Epithelial cell of esophagus (primary cell): ENCODE measurements at regions not wholly inside any gene's neighbourhood (a gene's known extent, or its start where the extent isn't known, plus 50 kb on each side); places are given as distances from the start of the nearest gene placed in this dataset.

Source experiments
- DNase-seq: peaks from one replicate; pipeline ENCODE4 v3.0.0; 2010; ENCODE audit warnings: low read depth
- H3K4me3 ChIP-seq: 2 replicates; pipeline ENCODE4 v1.5.1; 2011; ENCODE audit warnings: mild to moderate bottlenecking, low read length, control low read depth
- TF ChIP-seq, protein P1 (sequence below): IDR thresholded peaks from 2 replicates; pipeline ENCODE4 v1.5.1; 2011; ENCODE audit warnings: low read depth, mild to moderate bottlenecking, low read length, control low read depth, inconsistent platforms; ENCODE audit not compliant: insufficient read depth; ENCODE audit errors: missing control alignments

DNA sequence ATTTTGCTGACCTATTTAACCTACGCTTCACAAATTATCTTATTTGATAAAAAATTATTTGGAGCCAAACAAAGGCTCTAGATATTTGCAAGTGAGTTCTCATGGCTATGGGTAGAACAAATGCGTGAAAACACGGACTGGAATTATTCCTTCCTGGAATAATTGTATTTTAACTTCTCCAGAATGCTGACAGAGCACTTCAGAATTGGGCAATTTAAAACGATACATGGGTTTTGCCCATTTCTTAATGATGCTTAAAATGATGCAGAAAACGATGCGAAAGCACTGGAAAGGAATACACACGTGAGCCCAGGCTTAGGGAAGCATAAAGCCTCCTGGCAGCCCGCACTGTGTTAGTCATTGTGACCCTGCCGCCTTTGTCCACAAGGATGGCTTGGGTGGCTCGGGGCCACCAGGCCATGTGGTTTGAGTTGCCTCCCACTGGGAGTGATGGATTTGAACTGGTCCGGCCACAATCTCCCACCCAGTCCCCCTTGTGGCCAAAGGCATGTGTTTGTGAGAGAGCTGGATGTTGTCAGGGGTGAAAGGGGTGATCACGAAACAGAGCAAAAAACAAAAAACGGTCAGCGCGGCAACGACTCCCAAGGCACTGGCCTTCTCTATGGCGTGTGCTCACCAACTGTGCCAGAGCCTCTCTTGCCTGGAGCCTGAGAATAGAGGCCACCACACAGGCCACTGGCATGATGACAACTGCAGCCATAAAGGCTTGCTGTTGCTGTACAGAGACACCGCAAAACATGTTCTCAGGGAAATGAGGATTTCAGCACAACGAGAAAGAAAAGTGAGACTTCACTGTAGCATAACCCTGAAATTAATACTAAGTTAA is 234.2 kb upstream of the ADAMTS16 start:
- TF ChIP-seq, protein P1, sequence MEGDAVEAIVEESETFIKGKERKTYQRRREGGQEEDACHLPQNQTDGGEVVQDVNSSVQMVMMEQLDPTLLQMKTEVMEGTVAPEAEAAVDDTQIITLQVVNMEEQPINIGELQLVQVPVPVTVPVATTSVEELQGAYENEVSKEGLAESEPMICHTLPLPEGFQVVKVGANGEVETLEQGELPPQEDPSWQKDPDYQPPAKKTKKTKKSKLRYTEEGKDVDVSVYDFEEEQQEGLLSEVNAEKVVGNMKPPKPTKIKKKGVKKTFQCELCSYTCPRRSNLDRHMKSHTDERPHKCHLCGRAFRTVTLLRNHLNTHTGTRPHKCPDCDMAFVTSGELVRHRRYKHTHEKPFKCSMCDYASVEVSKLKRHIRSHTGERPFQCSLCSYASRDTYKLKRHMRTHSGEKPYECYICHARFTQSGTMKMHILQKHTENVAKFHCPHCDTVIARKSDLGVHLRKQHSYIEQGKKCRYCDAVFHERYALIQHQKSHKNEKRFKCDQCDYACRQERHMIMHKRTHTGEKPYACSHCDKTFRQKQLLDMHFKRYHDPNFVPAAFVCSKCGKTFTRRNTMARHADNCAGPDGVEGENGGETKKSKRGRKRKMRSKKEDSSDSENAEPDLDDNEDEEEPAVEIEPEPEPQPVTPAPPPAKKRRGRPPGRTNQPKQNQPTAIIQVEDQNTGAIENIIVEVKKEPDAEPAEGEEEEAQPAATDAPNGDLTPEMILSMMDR: no peak
- H3K4me3 ChIP-seq: no peak overlapping the region
- no peak for DNase-seq

DNA sequence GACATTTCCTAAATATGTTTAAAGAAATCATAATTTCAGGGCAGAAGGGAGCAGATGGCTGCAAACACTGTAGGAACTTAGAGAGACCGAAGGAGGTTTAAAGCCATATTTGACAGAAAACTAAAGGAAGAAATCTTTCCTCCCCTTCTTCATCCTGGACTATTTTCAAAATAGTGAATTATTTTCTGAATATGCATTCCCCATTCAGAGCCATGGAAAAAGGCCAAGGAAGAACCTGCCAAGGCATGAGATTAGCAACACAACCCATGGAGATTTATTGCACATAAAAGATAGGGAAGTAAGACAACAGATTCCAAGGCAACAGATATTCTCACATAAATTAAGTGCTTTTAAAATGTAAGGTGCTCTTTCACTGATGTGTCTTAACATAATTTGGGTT is 233.3 kb upstream of the ADAMTS16 start:
- no peak for DNase-seq
- no peak overlapping the region for H3K4me3 ChIP-seq
- TF ChIP-seq, protein P1: no peak

DNA sequence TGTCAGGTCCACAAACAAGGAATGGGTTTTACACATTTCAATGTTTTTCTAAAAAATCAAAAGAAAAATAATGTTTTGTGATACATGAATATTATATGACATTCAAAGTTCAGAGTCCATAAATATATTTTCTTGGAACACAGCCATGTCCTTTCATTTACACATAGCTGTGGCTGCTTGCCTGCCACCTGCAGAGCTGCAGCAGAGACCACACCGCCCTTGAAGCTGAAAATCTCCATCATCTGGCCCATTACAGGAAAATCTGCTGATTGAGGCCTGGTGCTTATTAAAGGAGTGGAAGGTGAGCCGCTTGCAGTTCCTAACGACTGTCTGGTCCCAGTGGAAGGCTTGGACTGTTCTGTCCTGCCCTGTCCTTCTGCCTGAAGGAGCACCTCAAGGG is 232.6 kb upstream of the ADAMTS16 start:
- DNase-seq: no peak
- TF ChIP-seq, protein P1: no peak
- H3K4me3 ChIP-seq: no peak overlapping the region

DNA sequence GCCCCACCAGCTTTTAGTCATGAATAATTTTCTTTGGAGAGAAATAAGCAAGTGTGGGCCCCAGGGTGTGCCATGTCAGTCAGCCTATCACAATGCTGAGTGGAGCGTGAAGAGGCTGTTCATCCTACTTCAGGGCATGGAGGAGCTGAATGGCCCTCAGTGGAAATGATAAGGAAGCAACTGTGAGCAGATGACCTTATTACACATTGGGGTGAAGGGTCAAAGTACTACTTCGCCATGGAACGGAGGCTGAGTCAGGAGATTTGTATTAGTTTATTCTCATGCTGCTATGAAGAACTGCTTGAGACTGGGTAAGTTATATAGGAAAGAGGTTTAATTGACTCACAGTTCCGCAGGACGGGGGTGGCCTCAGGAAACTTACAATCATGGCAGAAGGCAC is 231.0 kb upstream of the ADAMTS16 start:
- no peak for DNase-seq
- TF ChIP-seq, protein P1: no peak
- no peak overlapping the region for H3K4me3 ChIP-seq

DNA sequence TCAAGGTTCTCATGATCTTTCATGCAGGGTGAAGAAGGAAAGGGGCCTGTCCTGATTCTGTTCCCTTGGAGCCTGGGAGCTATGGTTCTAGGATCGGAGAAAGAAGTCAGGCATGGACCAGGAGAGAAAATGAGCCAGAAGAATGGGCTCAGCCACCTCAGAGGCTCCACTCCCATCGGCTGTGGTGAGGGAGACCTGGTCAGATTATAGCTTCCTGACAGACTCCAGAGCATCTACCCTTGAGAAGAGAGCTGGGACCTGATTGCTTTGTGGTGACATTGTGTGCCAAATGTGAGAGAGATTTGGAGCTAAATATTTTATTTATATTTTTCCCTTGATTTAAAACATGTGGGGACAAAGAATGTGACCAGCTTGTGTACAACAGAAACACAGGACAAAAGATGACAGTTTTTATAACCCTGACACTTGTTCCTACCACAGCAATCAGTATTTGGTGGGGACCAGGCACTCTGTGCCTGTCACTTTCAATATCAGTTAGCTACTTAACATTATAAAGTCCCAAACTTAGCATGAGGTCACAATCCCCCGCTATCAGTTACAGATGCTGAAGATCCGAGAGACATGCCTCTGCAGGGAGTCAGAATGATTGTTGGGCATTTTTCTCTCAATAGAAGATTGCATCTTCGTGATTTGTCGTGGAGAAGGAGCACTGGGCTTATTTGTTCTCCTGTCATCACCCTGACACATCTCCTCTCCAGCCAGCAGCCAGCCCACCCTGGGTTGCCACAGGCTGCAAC is 228.3 kb upstream of the ADAMTS16 start:
- TF ChIP-seq, protein P1: no peak
- H3K4me3 ChIP-seq: no peak overlapping the region
- DNase-seq: no peak

DNA sequence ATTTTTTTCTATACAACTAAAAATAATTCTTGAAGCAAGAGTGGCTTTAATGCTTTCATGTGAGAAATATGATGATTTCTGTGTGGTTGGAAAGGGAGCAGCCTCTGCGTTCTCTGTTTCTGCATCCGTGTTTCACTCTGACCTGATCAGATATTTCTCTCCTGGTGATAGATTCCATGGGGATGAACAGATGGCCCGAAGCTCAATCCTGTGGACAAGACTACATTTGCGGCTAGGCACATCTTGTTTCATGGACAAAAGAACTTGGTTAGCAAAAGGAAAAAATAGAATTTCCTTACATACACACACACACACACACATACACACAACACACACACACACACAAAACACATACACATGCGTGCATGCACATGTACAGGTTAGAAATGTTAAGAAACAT is 218.2 kb upstream of the ADAMTS16 start:
- DNase-seq: no peak
- TF ChIP-seq, protein P1: no peak

DNA sequence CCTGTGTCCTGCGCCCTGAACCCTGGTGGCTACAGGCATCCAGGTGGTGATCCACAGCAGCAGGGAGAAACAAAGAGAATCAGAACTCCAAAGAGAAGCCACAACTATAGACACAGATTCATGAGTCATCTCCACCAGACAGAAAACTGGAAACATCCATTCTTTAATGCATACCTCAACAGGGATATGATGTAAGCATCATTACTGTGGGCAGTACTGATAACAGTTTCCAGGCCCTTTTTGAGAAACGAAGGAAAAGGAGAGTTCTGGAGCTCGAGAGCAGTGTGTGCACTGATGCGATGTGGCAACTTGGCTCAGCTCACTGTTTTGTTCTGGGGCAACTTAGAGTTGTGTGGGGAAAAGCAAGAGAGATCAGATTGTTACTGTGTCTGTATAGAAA is 215.6 kb upstream of the ADAMTS16 start:
- DNase-seq: no peak
- TF ChIP-seq, protein P1: no peak

More for the DNA sequence above, 218.2 kb upstream of the ADAMTS16 start:
- no peak overlapping the region for H3K4me3 ChIP-seq

More for the DNA sequence above, 215.6 kb upstream of the ADAMTS16 start:
- no peak overlapping the region for H3K4me3 ChIP-seq
